Colonic mucosa (tissue), 4 donors: ENCODE measurements at regions not wholly inside any gene's neighbourhood (a gene's known extent, or its start where the extent isn't known, plus 50 kb on each side); places are given as distances from the start of the nearest gene placed in this dataset.

Experiments
- DNase-seq: peaks from one replicate; pipeline ENCODE4 v3.0.0-alpha.2; 2020
- H3K27ac ChIP-seq: fragments of 200-600 bp; one replicate; pipeline ENCODE4 v1.8.0; 2021
- H3K27me3 ChIP-seq: fragments of 200-600 bp; one replicate; pipeline ENCODE4 v1.8.0; 2021
- H3K36me3 ChIP-seq: fragments of 200-600 bp; one replicate; pipeline ENCODE4 v1.8.0; 2021
- H3K4me1 ChIP-seq: fragments of 200-600 bp; one replicate; pipeline ENCODE4 v1.8.0; 2021; ENCODE audit warnings: mild to moderate bottlenecking
- H3K4me3 ChIP-seq: fragments of 200-600 bp; one replicate; pipeline ENCODE4 v1.8.0; 2021
- H3K9ac ChIP-seq, 2 donors: one replicate each; pipeline ENCODE4 v1.7.0; 2013; ENCODE audit warnings: control low read depth in 2 of 2, low read depth in 2 of 2, low read length in 2 of 2
- H3K9me3 ChIP-seq: fragments of 200-600 bp; one replicate; pipeline ENCODE4 v1.8.0; 2021
- CTCF ChIP-seq: fragments of 200-600 bp; IDR thresholded peaks from one replicate; pipeline ENCODE4 v1.8.0; 2022; ENCODE audit warnings: antibody characterized with exemption, mild to moderate bottlenecking
- intact Hi-C: fragments of 100-400 bp; cut with DNase I; formaldehyde crosslinking; loops from one replicate; pipeline ENCODE4 v1.14.1; 2022
- donor health status: healthy.
- donor health status: DM: no; HTN: no; CAD: no.
- donor health status: DM: no; HTN: no; CAD: no.

- Histone ChIP-seq H3K36me3 (no peaks in the 10 kb centered on the region), H3K4me1 (no peaks in the 10 kb centered on the region), H3K27me3 (no peaks in the 10 kb centered on the region), H3K4me3 (no peak overlapping the region), H3K9me3 (no peaks in the 10 kb centered on the region), H3K9ac (no peak overlapping the region), H3K27ac (no peak overlapping the region)
- no peak for DNase-seq
- no peak for TF ChIP-seq CTCF
- intact Hi-C loops, result no loop called here
These were observed 84.3 kb downstream of the SPRY1 start for GRCh38 chr4:123480706-123481418.

GRCh38 chr4:123481717-123482116 lies 85.1 kb downstream of the SPRY1 start:
- no peak for TF ChIP-seq CTCF
- Histone ChIP-seq H3K4me1 (no peaks in the 10 kb centered on the region), H3K9me3 (no peaks in the 10 kb centered on the region), H3K4me3 (no peak overlapping the region), H3K27me3 (no peaks in the 10 kb centered on the region), H3K36me3 (no peaks in the 10 kb centered on the region), H3K27ac (no peak overlapping the region), H3K9ac (no peak overlapping the region)
- intact Hi-C loops, result no loop called here
- DNase-seq, result no peak

- Histone ChIP-seq H3K9ac (no peak overlapping the region), H3K4me3 (no peak overlapping the region), H3K27ac (no peak overlapping the region), H3K27me3 (no peaks in the 10 kb centered on the region), H3K9me3 (no peaks in the 10 kb centered on the region), H3K4me1 (no peaks in the 10 kb centered on the region), H3K36me3 (no peaks in the 10 kb centered on the region)
- DNase-seq, result no peak
- intact Hi-C loops, result no loop called here
- TF ChIP-seq CTCF, result no peak
These were observed 87.8 kb downstream of the SPRY1 start for GRCh38 chr4:123484291-123484926.

- DNase-seq, result no peak
- no peak for TF ChIP-seq CTCF
These were observed 89.0 kb downstream of the SPRY1 start for GRCh38 chr4:123485601-123486000.

GRCh38 chr4:123488916-123489315 lies 92.3 kb downstream of the SPRY1 start:
- intact Hi-C loops, result no loop called here
- DNase-seq, result no peak
- Histone ChIP-seq H3K36me3 (no peaks in the 10 kb centered on the region), H3K9ac (no peak overlapping the region), H3K4me3 (no peak overlapping the region), H3K27ac (no peak overlapping the region), H3K9me3 (no peaks in the 10 kb centered on the region), H3K4me1 (no peaks in the 10 kb centered on the region), H3K27me3 (no peaks in the 10 kb centered on the region)
- no peak for TF ChIP-seq CTCF

More at GRCh38 chr4:123485601-123486000, 89.0 kb downstream of the SPRY1 start:
- Histone ChIP-seq H3K36me3 (no peaks in the 10 kb centered on the region), H3K9ac (no peak overlapping the region), H3K27ac (no peak overlapping the region), H3K4me3 (no peak overlapping the region), H3K4me1 (no peaks in the 10 kb centered on the region), H3K9me3 (no peaks in the 10 kb centered on the region), H3K27me3 (no peaks in the 10 kb centered on the region)
- intact Hi-C loops, result no loop called here
